ENCODE measurements at regions not wholly inside any gene's neighbourhood (a gene's known extent, or its start where the extent isn't known, plus 50 kb on each side); places are given as distances from the start of the nearest gene placed in this dataset.
A peak's percentile ranks its signal among the peaks of the same experiment; 100 is the strongest.

DNA sequence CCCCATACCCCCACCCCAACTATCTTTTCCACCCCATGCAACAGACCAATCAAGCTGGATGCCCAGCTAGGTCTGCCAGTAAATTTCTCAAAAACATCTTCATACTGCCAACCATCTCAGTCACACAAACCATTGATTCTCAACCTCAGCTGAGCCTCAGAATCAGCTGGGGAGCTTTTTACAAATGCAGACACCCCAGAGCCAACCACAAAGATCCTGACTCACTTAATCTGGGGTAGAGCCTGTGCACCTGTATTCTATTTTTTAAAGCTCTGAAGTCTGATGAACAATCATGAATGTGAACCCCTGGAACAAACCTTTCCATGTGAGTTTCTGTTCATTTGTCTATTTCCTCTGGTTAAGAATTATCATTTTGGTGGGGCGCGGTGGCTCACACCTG is 66.0 kb downstream of the ZNF281 start:
- DNase-seq (no peak), ATAC-seq (no peak)
- intact Hi-C loops (cut with DNase I), result no loop called here
- Histone ChIP-seq H3K27me3 (no peaks in the 10 kb centered on the region), H3K27ac (no peak overlapping the region), H3K9me3 (no peaks in the 10 kb centered on the region), H3K4me1 (no peaks in the 10 kb centered on the region), H3K36me3 (no peaks in the 10 kb centered on the region), H3K4me3 (no peak overlapping the region)
- TF ChIP-seq, protein P1, sequence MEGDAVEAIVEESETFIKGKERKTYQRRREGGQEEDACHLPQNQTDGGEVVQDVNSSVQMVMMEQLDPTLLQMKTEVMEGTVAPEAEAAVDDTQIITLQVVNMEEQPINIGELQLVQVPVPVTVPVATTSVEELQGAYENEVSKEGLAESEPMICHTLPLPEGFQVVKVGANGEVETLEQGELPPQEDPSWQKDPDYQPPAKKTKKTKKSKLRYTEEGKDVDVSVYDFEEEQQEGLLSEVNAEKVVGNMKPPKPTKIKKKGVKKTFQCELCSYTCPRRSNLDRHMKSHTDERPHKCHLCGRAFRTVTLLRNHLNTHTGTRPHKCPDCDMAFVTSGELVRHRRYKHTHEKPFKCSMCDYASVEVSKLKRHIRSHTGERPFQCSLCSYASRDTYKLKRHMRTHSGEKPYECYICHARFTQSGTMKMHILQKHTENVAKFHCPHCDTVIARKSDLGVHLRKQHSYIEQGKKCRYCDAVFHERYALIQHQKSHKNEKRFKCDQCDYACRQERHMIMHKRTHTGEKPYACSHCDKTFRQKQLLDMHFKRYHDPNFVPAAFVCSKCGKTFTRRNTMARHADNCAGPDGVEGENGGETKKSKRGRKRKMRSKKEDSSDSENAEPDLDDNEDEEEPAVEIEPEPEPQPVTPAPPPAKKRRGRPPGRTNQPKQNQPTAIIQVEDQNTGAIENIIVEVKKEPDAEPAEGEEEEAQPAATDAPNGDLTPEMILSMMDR (IDR thresholded peaks at IDR 0.05), result no peak

DNA sequence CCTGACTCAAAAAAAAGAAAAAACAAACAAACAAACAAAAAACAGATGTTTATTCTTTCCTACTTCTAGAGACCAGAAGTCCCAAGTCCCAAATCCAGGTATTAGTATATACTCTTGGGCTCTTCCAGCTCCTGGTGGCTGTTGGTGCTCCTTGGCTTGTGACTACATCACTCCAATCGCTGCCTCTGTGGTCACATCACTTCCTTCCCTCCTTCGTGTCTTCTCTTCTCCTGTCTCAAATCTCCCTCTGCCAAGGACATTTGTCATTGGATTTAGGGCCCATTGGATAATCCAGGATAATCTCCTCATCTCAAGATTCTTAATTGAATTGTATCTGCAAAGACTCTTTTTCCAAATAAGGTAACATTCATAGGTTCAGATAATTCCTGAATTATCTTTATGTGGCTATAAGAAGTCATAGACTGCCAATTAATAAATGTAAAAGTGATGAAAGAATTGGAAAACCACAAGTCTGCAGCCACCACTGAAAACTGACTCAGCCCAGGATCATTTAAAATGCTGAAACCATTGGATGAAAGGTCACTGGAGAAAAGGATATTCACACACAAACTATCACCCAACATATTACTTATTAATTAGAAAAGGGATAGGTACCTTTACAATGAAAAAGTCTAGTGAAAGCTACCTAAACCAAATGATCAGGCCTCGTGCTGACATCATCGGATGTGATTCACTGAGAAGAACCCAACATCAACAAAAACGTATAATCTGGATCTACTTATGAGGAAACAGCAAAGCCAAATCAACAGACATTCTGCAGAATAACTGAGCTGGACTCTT is 67.1 kb downstream of the ZNF281 start:
- H3K9me3 ChIP-seq, result no peaks in the 10 kb centered on the region
- no peak overlapping the region for H3K27ac ChIP-seq
- intact Hi-C loops (cut with DNase I), result no loop called here
- H3K36me3 ChIP-seq, result no peaks in the 10 kb centered on the region
- H3K4me1 ChIP-seq, result no peaks in the 10 kb centered on the region
- ATAC-seq (peak; percentile 35), DNase-seq (no peak)
- no peak overlapping the region for H3K4me3 ChIP-seq
- H3K27me3 ChIP-seq, result no peaks in the 10 kb centered on the region
- TF ChIP-seq, protein P1 (IDR thresholded peaks at IDR 0.05), result no peak

DNA sequence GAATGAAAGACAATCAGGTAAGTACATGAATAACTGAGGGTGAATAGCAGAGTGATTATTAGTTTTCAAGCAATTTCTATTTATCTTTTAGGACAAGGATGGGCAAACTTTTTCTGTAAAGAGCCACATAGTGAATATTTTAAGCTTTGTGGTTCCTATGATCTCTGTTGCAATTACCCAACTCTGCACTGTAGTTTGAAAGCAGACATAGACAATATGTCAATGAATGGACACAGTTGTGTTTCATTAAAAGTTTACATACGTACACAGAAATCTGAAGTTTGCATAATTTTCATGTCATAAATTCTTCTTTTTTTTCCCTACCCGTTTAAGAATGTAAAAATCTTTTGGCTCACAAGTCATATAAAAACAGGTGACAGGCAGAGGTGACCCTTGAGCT is 71.4 kb downstream of the ZNF281 start:
- no peaks in the 10 kb centered on the region for H3K9me3 ChIP-seq
- intact Hi-C loops (cut with DNase I), result no loop called here
- DNase-seq, result no peak

DNA sequence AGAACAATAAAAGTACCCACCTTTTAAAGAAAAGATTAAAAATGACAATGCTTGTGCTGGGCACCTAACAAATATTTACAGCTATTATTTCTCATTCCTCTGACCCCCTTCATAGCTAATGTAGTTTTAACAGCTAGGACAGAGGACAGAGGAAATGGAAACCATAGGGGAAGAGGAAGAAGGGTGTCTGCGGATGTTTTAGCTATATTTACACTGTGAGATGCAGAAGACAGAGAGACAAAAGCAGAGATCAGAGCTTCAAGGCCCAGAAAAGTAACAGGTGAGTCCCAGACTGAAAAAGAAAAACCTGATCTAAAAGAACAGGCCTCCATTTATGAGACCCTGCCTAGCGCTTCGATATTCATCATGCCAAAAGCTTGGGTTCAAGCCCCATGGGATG is 72.0 kb downstream of the ZNF281 start:
- H3K27me3 ChIP-seq, result no peaks in the 10 kb centered on the region
- ATAC-seq (no peak), DNase-seq (no peak)
- no peak overlapping the region for H3K4me3 ChIP-seq
- no peaks in the 10 kb centered on the region for H3K36me3 ChIP-seq
- no peak overlapping the region for H3K27ac ChIP-seq
- H3K9me3 ChIP-seq, result no peaks in the 10 kb centered on the region
- TF ChIP-seq, protein P1 (IDR thresholded peaks at IDR 0.05), result no peak
- intact Hi-C loops (cut with DNase I), result no loop called here
- H3K4me1 ChIP-seq, result no peaks in the 10 kb centered on the region

More for the DNA sequence above, 71.4 kb downstream of the ZNF281 start:
- Histone ChIP-seq H3K27me3 (no peaks in the 10 kb centered on the region), H3K27ac (no peak overlapping the region), H3K36me3 (no peaks in the 10 kb centered on the region), H3K4me3 (no peak overlapping the region), H3K4me1 (no peaks in the 10 kb centered on the region)
- TF ChIP-seq, protein P1 (IDR thresholded peaks at IDR 0.05), result no peak
- no peak for ATAC-seq

DNA sequence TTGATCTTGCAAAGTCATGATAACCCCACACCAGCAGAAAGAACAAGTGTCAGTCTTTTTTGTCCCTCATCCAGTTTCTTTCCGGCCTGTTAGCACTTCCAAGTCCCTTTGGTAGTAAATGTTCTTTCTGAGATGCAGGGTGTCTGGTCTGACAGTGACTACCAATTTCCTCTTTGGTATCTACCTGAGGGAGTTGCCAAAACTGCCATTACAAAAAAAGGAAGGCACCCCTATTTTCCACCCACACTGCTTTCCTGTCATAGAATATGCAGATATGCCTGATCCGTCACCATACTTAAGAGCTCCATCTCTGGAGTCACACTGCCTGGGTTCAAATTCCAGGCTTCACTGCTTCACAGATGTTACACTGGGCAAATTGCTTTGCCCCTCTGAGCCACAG is 72.4 kb downstream of the ZNF281 start:
- DNase-seq (no peak), ATAC-seq (no peak)
- intact Hi-C loops (cut with DNase I), result no loop called here
- TF ChIP-seq, protein P1 (IDR thresholded peaks at IDR 0.05), result no peak
- Histone ChIP-seq H3K4me3 (no peak overlapping the region), H3K4me1 (no peaks in the 10 kb centered on the region), H3K9me3 (no peaks in the 10 kb centered on the region), H3K27ac (no peak overlapping the region), H3K27me3 (no peaks in the 10 kb centered on the region), H3K36me3 (no peaks in the 10 kb centered on the region)

Measured in upper lobe of right lung (tissue), 1 donor.